ENCODE measurements at regions not wholly inside any gene's neighbourhood (a gene's known extent, or its start where the extent isn't known, plus 50 kb on each side); places are given as distances from the start of the nearest gene placed in this dataset.
"Not testable (repeated sequence)": the region's sequence is repeated elsewhere in the genome, so short reads cannot be mapped to it uniquely, and the experiment has no call there.

- no peak for DNase-seq
Observed at GRCh38 chr1:219560856-219561255, 52.0 kb downstream of the ZC3H11B start.

GRCh38 chr1:219559899-219560298 lies 53.0 kb downstream of the ZC3H11B start:
- no peak for DNase-seq

DNA sequence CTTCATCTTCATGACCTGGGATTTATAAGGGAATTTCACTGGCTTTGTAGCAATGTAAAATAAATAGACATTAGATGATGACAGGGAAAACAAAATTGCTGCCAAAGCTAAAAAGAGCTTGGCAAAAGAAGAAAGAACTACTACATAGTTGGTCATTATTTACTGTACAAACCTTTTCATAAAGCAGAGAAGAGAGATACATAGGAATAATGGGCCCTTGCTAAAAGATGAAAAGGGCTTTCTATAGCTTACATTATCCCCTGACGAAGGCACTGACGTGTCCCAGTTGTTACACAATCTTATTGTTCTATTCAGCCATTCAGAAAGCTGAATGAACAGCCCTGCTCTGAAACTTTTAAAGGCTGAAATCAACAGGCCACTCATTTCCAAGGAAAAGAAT lies 57.1 kb downstream of the ZC3H11B start:
- no peak for DNase-seq

GRCh38 chr1:219555031-219555692 lies 57.7 kb downstream of the ZC3H11B start:
- DNase-seq, result no peak

GRCh38 chr1:219553934-219554502 lies 58.9 kb downstream of the ZC3H11B start:
- DNase-seq, result no peak

- DNase-seq, result no peak
Observed at GRCh38 chr1:219550201-219550600, 62.7 kb downstream of the ZC3H11B start.

DNA sequence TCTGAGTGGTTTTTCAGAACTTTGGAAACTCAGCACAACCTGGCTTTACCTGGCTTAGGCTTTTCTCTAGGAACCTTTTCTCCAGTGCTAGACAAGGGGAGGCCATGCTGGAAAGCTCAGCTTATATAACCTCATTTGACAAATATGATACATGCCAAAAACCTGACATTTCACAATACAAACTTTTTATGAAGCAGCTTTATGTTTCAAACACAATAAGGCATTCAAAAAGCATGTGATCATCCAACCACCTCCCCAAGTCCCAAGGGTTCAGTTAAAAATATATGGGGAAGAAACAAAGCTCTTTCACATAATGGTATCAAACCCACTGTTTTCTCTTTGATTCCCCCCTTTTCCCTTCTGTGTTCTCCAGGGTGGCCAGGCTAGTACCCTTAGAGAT lies 63.7 kb downstream of the ZC3H11B start:
- no peak for DNase-seq

DNA sequence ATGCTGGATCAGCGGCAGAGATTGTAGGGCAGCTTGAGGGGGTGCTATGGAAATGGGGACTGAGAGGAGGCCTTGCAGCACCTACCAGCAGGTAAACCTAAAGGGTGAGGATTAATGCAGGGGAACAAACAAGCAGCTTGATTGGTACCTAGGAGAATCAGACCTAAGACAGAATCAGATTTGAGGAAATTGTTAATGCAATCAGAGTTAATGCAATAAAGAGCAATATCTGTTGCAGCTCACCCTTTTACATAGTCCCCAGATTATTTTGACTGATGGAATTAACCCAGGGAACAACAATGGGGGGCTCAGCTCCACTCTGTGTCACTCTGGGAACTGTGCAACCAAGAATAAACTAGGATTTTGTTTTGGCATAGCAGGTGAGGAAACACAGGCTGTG lies 64.5 kb downstream of the ZC3H11B start:
- DNase-seq, result no peak

DNA sequence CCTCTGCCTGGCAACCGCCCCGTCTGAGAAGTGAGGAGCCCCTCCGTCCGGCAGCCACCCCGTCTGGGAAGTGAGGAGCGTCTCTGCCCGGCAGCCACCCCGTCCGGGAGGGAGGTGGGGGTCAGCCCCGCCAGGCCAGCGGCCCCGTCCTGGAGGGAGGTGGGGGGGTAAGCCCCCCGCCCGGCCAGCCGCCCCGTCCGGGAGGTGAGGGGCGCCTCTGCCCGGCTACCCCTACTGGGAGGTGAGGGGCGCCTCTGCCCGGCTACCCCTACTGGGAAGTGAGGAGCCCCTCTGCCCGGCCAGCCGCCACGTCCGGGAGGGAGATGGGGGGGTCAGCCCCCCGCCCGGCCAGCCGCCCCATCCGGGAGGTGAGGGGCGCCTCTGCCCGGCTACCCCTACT lies 67.1 kb downstream of the ZC3H11B start:
- DNase-seq, result not testable (repeated sequence)

- no peak for DNase-seq
Observed at GRCh38 chr1:219544163-219544846, 68.6 kb downstream of the ZC3H11B start.

GRCh38 chr1:219542828-219543518 lies 69.9 kb downstream of the ZC3H11B start:
- no peak for DNase-seq

- no peak for DNase-seq
Observed at GRCh38 chr1:219541946-219542345, 71.0 kb downstream of the ZC3H11B start.

DNA sequence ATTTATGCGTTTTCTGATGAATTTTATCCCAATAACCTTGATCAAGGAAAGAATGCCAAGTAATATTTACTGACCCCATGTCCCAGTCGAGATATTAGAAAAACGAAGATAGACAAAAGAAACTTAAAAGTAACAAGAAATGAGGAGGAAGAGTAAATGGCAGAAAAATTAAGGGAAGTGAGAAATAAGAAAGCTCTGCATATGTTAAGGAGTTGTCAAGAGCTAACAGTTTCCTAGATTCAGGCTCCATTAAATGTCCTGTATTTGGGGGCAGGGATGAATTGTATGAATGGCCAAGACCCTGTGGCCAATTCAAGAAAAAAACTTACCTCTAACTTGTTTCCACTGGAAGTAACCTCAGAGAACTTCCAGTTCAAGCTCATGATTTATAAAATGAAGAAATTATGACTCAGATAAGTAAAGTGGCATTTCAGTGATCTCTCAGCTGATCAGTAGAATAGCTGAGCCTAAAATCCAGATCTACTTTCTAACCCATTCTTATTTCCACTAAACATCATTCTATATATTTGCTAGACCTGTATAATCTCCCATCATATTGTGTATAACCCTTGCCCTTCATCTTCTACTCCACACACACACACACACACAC lies 73.2 kb downstream of the ZC3H11B start:
- no peak for DNase-seq

GRCh38 chr1:219538886-219539285 lies 74.0 kb downstream of the ZC3H11B start:
- no peak for DNase-seq

- no peak for DNase-seq
Observed at GRCh38 chr1:219537223-219537631, 75.7 kb downstream of the ZC3H11B start.

DNA sequence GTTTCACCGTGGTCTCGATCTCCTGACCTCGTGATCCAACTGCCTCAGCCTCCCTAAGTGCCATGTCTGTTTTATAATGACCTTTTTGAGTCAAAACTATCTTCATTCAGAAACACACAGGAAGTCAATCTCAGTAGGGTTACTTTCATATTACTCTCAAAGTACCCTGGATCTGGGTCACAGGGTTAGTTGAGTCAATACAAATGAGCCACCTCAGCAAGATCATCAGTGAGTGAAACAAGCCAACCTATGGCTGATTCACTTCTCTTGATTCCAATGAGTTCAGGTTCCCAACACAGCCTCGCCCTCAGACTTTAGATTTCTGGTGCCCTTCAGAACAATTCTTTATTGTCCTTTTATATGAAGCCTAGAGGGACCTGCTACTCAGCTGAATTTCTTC lies 76.9 kb downstream of the ZC3H11B start:
- DNase-seq, result no peak

GRCh38 chr1:219534991-219535390 lies 77.9 kb downstream of the ZC3H11B start:
- no peak for DNase-seq

DNA sequence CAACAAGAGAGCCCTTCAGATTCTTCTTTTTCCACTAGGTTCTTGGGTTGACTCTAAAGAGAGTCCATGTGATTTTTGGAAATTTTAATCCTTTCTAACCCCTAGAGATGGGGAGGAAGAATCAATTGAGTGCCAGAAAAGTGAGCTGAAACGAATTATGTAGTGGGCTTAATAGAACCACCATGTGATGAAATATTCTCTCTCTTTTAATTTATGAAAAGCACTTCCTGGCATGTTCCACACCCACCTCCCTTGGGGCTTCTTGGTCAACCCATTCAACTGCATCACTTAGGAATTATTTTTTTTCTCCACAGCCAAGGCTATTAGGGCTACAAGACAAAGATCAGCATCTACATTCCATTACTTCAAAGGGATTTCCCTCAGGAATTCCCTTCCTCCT lies 79.6 kb downstream of the ZC3H11B start:
- DNase-seq, result no peak

DNA sequence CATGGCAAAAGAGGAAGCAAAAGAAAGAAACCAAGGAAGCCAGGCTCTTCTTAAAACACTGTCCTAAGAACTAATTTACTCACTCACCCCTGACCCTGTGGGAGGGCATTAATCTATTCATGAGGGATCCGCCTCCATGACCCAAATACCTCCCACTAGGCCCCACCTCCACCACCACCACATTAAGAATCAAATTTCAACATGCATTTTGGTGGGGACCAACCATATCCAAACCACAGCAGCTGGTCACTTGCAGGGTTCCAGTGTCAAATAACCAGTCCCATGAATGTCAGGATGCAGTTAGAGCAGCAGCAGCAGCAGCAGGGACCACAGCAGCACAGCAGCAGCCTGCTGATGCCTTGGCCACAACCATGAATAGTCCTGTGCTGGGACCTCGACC lies 83.8 kb downstream of the ZC3H11B start:
- DNase-seq, result no peak

DNA sequence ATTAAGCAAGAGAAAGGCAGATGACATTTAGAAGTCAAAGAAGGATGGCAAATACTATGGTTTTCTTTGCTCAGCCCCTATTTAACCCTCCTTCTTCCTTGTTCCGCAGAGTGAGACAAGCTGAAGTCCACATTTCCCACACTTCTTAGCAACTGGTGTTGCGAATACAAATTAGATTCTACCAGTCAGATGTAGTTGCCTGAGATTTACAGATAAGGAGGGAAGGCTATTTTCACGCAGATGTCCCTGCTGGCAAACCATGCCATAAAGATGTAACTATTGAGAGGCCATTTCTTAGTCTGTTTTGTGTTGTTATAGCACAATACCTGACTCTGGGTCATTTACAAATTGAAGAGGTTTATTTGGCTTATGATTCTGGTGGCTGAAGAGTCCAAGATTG lies 84.3 kb downstream of the ZC3H11B start:
- DNase-seq, result no peak

DNA sequence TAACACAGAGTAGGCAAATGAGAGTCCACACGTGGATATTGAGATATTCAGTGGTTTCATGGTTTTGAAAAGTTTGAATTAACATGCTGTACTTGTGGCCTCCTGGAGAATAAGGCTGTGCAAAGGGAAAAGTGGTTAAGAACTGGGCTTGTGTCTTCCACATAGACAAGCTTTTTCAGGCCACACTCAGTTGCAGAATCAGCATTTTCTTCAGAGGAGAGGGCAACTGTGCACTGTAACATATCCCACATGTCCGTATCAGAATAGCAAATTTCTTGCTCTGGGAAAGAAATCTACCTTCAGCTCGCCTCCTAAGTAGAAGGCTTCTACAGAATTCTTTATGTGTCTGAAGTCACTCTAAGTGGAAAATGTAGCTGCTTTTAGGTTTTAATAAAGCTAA lies 84.9 kb downstream of the ZC3H11B start:
- DNase-seq, result no peak

DNA sequence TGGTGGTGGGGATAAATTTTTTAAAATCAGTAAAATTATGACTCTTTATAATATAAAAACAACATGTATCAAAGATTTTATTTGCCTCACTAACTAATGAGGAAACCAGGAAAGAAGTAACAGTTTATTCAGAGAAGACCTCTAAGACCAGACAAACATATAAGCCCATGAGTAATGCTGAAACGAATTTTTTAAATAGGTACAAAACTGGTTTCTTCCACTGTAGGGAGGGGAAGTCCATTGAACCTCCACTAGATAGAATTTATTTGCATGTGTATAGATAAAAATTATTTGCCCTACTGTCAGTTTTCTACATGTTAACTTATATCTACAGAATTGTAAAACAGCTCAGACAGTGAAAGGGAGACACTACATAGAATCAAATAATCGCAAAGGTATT lies 86.8 kb downstream of the ZC3H11B start:
- no peak for DNase-seq

GRCh38 chr1:219523411-219523810 lies 89.5 kb downstream of the ZC3H11B start:
- DNase-seq, result no peak

- no peak for DNase-seq
Observed at GRCh38 chr1:219521325-219521724, 91.6 kb downstream of the ZC3H11B start.
